Thoracic aorta (tissue), 2 donors: ENCODE measurements at regions not wholly inside any gene's neighbourhood (a gene's known extent, or its start where the extent isn't known, plus 50 kb on each side); places are given as distances from the start of the nearest gene placed in this dataset.

Experiments
- ATAC-seq: fragments of 150-250 bp; one replicate; pipeline ENCODE4 v1.8.0; 2017; ENCODE audit warnings: low read depth; ENCODE audit not compliant: insufficient number of reproducible peaks, low FRiP score
- DNase-seq: peaks from one replicate; pipeline ENCODE4 v3.0.0-alpha.2; 2020; ENCODE audit warnings: low spot score
- H3K27ac ChIP-seq, 2 donors: fragments of 200-600 bp; sonication (generic); 1 replicate in 1 of 2; 2 replicates in 1 of 2; pipeline ENCODE4 v1.5.1; 2016; ENCODE audit warnings: mild to moderate bottlenecking in 2 of 2, moderate library complexity in 2 of 2
- H3K27me3 ChIP-seq: fragments of 200-600 bp; sonication (generic); replicated peaks from 2 replicates; pipeline ENCODE4 v1.6.0; 2016; ENCODE audit warnings: mild to moderate bottlenecking; ENCODE audit not compliant: insufficient read depth
- H3K36me3 ChIP-seq: fragments of 200-600 bp; sonication (generic); one replicate; pipeline ENCODE4 v1.5.1; 2016
- H3K4me1 ChIP-seq, 2 donors: fragments of 200-600 bp; sonication (generic); 1 replicate in 1 of 2; 2 replicates in 1 of 2; pipeline versions ENCODE4 v1.5.1 to v1.6.0; 2016; ENCODE audit warnings: low read depth in 2 of 2, mild to moderate bottlenecking in 1 of 2; ENCODE audit not compliant: control insufficient read depth in 1 of 2
- H3K4me3 ChIP-seq: fragments of 200-600 bp; sonication (generic); 2 replicates; pipeline ENCODE4 v1.5.1; 2016; ENCODE audit warnings: mild to moderate bottlenecking
- H3K9me3 ChIP-seq: fragments of 200-600 bp; sonication (generic); 2 replicates; pipeline ENCODE4 v1.5.1; 2016
- TF ChIP-seq, protein P1 (sequence below): fragments of 200-600 bp; sonication (generic); IDR thresholded peaks from one replicate; pipeline ENCODE4 v1.5.1; 2019; ENCODE audit warnings: antibody characterized with exemption

DNA sequence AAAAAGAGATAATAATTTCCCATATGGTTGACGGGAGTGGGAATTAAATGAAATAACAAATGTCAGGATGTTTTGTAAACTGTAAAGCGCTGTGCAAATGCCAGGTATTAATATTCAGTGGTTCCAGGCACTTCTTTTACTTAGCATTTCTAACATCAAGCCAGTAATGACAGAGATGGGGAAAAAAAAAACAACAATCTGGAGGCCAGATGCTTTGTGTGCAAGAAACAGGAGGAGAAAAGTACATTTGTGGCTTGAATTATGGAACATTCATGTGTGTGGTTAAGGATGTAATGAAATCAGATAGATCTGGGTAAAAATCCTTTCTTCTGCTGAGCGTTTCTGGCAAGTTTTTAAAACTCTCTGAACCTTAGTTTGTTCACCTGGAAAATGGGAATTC, 509.6 kb downstream of the FUT8 start:
- DNase-seq, result no peak
- H3K9me3 ChIP-seq, result no peaks in the 10 kb centered on the region
- no peaks in the 10 kb centered on the region for H3K4me1 ChIP-seq
- TF ChIP-seq, protein P1, sequence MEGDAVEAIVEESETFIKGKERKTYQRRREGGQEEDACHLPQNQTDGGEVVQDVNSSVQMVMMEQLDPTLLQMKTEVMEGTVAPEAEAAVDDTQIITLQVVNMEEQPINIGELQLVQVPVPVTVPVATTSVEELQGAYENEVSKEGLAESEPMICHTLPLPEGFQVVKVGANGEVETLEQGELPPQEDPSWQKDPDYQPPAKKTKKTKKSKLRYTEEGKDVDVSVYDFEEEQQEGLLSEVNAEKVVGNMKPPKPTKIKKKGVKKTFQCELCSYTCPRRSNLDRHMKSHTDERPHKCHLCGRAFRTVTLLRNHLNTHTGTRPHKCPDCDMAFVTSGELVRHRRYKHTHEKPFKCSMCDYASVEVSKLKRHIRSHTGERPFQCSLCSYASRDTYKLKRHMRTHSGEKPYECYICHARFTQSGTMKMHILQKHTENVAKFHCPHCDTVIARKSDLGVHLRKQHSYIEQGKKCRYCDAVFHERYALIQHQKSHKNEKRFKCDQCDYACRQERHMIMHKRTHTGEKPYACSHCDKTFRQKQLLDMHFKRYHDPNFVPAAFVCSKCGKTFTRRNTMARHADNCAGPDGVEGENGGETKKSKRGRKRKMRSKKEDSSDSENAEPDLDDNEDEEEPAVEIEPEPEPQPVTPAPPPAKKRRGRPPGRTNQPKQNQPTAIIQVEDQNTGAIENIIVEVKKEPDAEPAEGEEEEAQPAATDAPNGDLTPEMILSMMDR, result no peak
- H3K36me3 ChIP-seq, result no peaks in the 10 kb centered on the region
- H3K27ac ChIP-seq, result no peak overlapping the region
- no peak overlapping the region for H3K4me3 ChIP-seq
- no peaks in the 10 kb centered on the region for H3K27me3 ChIP-seq
- no peak for ATAC-seq

DNA sequence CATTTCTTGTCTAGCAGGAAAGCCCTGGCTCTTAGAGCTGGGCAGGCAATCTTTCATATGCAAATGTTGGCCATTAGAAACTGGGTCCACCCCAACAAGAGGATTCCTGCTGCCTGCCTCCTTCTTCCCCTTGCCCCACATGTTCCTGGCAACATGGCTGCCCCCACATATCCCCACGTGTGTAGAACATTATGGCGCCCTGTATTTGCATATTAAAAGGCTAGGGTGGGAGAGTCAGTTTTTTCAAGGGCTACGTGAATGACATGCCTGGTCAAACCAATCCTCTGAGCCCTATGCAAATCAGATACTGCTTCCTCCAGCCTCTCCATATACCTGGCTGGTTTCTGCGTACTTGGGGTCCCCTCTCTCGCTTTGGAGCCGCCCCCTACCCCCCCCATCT, 514.0 kb downstream of the FUT8 start:
- no peaks in the 10 kb centered on the region for H3K9me3 ChIP-seq
- TF ChIP-seq, protein P1, result no peak
- no peaks in the 10 kb centered on the region for H3K36me3 ChIP-seq
- no peak overlapping the region for H3K27ac ChIP-seq
- no peak for ATAC-seq
- H3K27me3 ChIP-seq, result no peaks in the 10 kb centered on the region
- H3K4me1 ChIP-seq, result no peaks in the 10 kb centered on the region
- DNase-seq, result no peak
- no peak overlapping the region for H3K4me3 ChIP-seq

DNA sequence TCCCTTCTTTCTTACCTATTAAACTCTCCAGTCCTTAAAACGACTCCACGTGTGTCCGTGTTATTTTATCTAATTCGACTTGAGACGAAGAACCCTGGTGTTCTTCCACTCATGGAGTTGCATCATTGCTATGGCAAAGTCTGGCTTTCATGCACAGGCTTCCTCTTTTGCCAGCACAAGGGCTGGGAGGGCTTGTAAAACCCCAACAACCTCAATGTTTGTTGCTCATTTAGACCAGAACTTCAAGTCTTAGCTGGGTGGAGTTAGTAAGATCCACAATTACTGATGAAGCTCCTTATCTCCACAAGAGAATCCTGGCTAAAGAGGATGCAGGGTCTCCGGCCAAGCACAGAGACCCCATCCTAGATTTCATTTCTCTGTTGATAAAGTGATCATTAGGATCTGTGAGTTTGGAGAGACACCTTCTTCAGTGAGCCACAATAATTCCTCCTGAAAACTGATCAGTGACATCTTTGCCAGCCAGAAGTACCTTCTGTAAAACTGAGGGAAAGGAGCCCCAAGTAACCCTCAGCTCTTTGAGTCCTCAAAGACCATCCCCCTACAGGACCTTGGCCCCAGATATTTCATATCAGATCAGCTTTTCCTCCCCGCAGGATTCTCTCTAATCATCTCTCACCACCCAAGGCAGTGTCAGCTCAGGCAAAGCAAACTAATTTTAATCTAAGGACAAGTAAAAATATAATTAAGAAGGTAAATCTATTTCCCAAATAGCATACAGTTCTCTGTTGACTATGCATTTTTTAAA, 514.6 kb downstream of the FUT8 start:
- no peak overlapping the region for H3K27ac ChIP-seq
- TF ChIP-seq, protein P1, result no peak
- ATAC-seq, result no peak

DNA sequence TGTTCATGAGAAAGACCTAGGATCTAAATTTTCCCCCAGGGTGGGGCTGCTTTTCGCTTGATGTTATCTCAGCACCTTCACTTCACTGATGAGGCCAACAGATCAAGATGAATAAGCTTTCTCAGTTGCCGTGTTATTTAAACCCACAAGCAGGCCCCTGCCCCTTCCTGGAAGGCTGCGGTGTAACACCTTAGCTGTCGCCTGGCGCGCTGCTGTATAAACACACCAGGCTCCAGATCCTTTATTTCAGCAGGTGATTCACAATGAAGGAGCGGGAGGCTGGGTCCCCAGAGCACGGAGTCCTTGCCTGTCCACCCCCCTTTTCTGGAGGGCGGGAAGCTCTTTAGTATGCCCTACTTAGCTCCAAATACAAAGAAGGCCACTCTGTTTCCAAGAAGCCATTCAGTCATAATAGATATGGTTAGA, 515.4 kb downstream of the FUT8 start:
- TF ChIP-seq, protein P1, result no peak

More for the DNA sequence above, 514.6 kb downstream of the FUT8 start:
- no peaks in the 10 kb centered on the region for H3K4me1 ChIP-seq
- no peak for DNase-seq
- no peaks in the 10 kb centered on the region for H3K36me3 ChIP-seq
- no peak overlapping the region for H3K4me3 ChIP-seq
- no peaks in the 10 kb centered on the region for H3K27me3 ChIP-seq
- no peaks in the 10 kb centered on the region for H3K9me3 ChIP-seq

DNA sequence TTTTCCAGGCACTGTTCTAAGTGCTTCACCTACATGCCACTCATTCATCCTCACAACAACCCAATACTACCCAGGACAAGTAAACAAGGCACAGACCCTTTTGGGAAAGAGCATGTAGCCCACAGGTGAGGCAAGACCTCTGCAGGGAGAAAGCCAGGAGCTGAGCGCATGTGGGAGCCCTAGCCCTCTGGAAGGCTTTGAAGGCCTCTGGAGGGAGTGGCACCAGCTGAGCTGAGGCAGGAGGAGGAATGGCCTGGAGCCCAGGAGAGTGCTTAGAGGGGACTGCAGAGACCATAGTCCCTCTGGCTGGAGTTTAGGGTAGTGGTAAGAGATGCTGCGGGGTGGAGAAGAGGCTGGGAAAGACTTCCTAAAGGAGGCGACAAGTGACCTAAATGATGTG, 516.5 kb downstream of the FUT8 start:
- no peak for DNase-seq
- TF ChIP-seq, protein P1, result no peak
- no peaks in the 10 kb centered on the region for H3K36me3 ChIP-seq

More for the DNA sequence above, 515.4 kb downstream of the FUT8 start:
- no peak for ATAC-seq
- Histone ChIP-seq H3K27me3 (no peaks in the 10 kb centered on the region), H3K27ac (no peak overlapping the region), H3K9me3 (no peaks in the 10 kb centered on the region), H3K4me1 (no peaks in the 10 kb centered on the region), H3K36me3 (no peaks in the 10 kb centered on the region), H3K4me3 (no peak overlapping the region)
- DNase-seq, result no peak

More for the DNA sequence above, 516.5 kb downstream of the FUT8 start:
- Histone ChIP-seq H3K4me1 (no peaks in the 10 kb centered on the region), H3K9me3 (no peaks in the 10 kb centered on the region), H3K27me3 (no peaks in the 10 kb centered on the region), H3K4me3 (no peak overlapping the region), H3K27ac (no peak overlapping the region)
- ATAC-seq, result no peak
